ENCODE measurements at regions not wholly inside any gene's neighbourhood (a gene's known extent, or its start where the extent isn't known, plus 50 kb on each side); places are given as distances from the start of the nearest gene placed in this dataset.

GRCh38 chr3:193977622-193978021 is 158.3 kb upstream of the HES1 start (continued):
- no peak for TF ChIP-seq PRDM2 (tag by site-specific recombination; IDR thresholded peaks at IDR 0.05; ENCODE audit: borderline replicate concordance)
- no peak for TF ChIP-seq BCL6B (tag by site-specific recombination; IDR thresholded peaks at IDR 0.05)
- no peak for TF ChIP-seq PRDM10 (tag by site-specific recombination; IDR thresholded peaks at IDR 0.05)
- no peak for TF ChIP-seq ZNF169 (tag by site-specific recombination; IDR thresholded peaks at IDR 0.05)
- TF ChIP-seq ZNF366 (tag by site-specific recombination; conservative IDR thresholded peaks at IDR 0.05): no peak

- no peak overlapping the region for H3K4me3 ChIP-seq (ENCODE audit: low read depth, low read length)
- TF ChIP-seq ZNF23 (tag by site-specific recombination; IDR thresholded peaks at IDR 0.05; ENCODE audit: borderline replicate concordance) (no peak), ZFP41 (tag by site-specific recombination; IDR thresholded peaks at IDR 0.05; ENCODE audit: borderline replicate concordance) (no peak), ZNF776 (tag by site-specific recombination; IDR thresholded peaks at IDR 0.05; ENCODE audit: borderline replicate concordance) (no peak), BCL6B (tag by site-specific recombination; IDR thresholded peaks at IDR 0.05) (no peak), ZNF266 (tag by site-specific recombination; IDR thresholded peaks at IDR 0.05; ENCODE audit: low read depth) (no peak), ZNF777 (tag by site-specific recombination; IDR thresholded peaks at IDR 0.05; ENCODE audit: borderline replicate concordance) (no peak), ZNF530 (tag by site-specific recombination; IDR thresholded peaks at IDR 0.05; ENCODE audit: low read depth) (no peak), ZSCAN4 (tag by site-specific recombination; IDR thresholded peaks at IDR 0.05) (no peak), ZNF335 (tag by site-specific recombination; conservative IDR thresholded peaks at IDR 0.05) (no peak), ZNF785 (tag by site-specific recombination; IDR thresholded peaks at IDR 0.05) (no peak), MEIS1 (CRISPR knock-in tag; IDR thresholded peaks at IDR 0.05; ENCODE audit: borderline replicate concordance) (no peak), ZNF174 (tag by site-specific recombination; IDR thresholded peaks at IDR 0.05) (no peak), ZBTB26 (tag by site-specific recombination; optimal IDR thresholded peaks at IDR 0.05) (no peak), ZFP37 (tag by site-specific recombination; IDR thresholded peaks at IDR 0.05) (no peak), ZNF449 (tag by site-specific recombination; IDR thresholded peaks at IDR 0.05) (no peak)
- H3K9me3 ChIP-seq (ENCODE audit: control insufficient read depth, insufficient read depth, low read depth, low read length): no peaks in the 10 kb centered on the region
- POLR2A ChIA-PET: no interaction called here
- peaks cover 3% of the 10 kb centered on the region for H3K4me1 ChIP-seq (ENCODE audit: control insufficient read depth, insufficient read depth, low read length)
- CTCF ChIA-PET: interaction anchor here (1.0 kb wide), 1 partner anchor 8 kb away, joined by 4 read pairs; no protein-coding TSS in a partner anchor
- H3K36me3 ChIP-seq (ENCODE audit: control insufficient read depth in 2 of 2, insufficient read depth in 1 of 2, low read length in 2 of 2): no peaks in the 10 kb centered on the region
- H3K27ac ChIP-seq (ENCODE audit: extremely low read depth, low read depth, low read length): no peak overlapping the region
Observed at GRCh38 chr3:193978030-193978429, 157.9 kb upstream of the HES1 start.

All from HEK293 (cell line).